KMS-11 (cell line): ENCODE measurements at regions not wholly inside any gene's neighbourhood (a gene's known extent, or its start where the extent isn't known, plus 50 kb on each side); places are given as distances from the start of the nearest gene placed in this dataset.

Source experiments
- H2AFZ ChIP-seq: fragments of 200-600 bp; sonication (generic); 2 replicates; pipeline ENCODE4 v1.6.1; 2016; ENCODE audit warnings: antibody characterized with exemption, mixed run types, low read depth
- H3K27ac ChIP-seq: fragments of 200-600 bp; sonication (generic); 2 replicates; pipeline ENCODE4 v1.6.1; 2016; ENCODE audit warnings: mild to moderate bottlenecking, mixed run types
- H3K27me3 ChIP-seq: fragments of 200-600 bp; sonication (generic); 2 replicates; pipeline ENCODE4 v1.6.1; 2017; ENCODE audit warnings: mild to moderate bottlenecking, low read depth, mixed run types, moderate library complexity; ENCODE audit not compliant: insufficient read depth
- H3K36me3 ChIP-seq: fragments of 200-600 bp; sonication (generic); 2 replicates; pipeline ENCODE4 v1.6.1; 2017; ENCODE audit warnings: mild to moderate bottlenecking, mixed run types; ENCODE audit not compliant: insufficient read depth
- H3K4me1 ChIP-seq: fragments of 200-600 bp; sonication (generic); 2 replicates; pipeline ENCODE4 v1.6.1; 2016; ENCODE audit warnings: mild to moderate bottlenecking, low read depth, mixed run types; ENCODE audit not compliant: poor library complexity, severe bottlenecking
- H3K4me2 ChIP-seq: fragments of 200-600 bp; sonication (generic); 2 replicates; pipeline ENCODE4 v1.7.0; 2016; ENCODE audit warnings: mild to moderate bottlenecking, mixed run types
- H3K4me3 ChIP-seq: fragments of 200-600 bp; sonication (generic); IDR thresholded peaks from 2 replicates; pipeline ENCODE4 v1.6.1; 2017; ENCODE audit warnings: low read depth, low read length, mixed read lengths; ENCODE audit not compliant: insufficient read depth
- H3K79me2 ChIP-seq: fragments of 200-600 bp; sonication (generic); 2 replicates; pipeline ENCODE4 v1.6.1; 2016; ENCODE audit warnings: low read depth, mixed run types; ENCODE audit not compliant: insufficient read depth
- H3K9ac ChIP-seq: fragments of 200-600 bp; sonication (generic); 2 replicates; pipeline ENCODE4 v1.6.1; 2016; ENCODE audit warnings: mild to moderate bottlenecking, mixed run types
- H4K20me1 ChIP-seq: fragments of 200-600 bp; sonication (generic); 2 replicates; pipeline ENCODE4 v1.6.1; 2016; ENCODE audit warnings: mild to moderate bottlenecking, mixed run types; ENCODE audit not compliant: insufficient read depth
- CTCF ChIP-seq: fragments of 200-600 bp; sonication (generic); conservative IDR thresholded peaks from 2 replicates; pipeline ENCODE4 v1.6.1; 2017; ENCODE audit warnings: low read depth, mild to moderate bottlenecking, antibody characterized with exemption, low read length, moderate library complexity, mixed read lengths

GRCh38 chr2:35099342-35099741 lies 1256.2 kb upstream of the CRIM1 start:
- no peak overlapping the region for H3K4me3 ChIP-seq
- H3K36me3 ChIP-seq, result no peaks in the 10 kb centered on the region
- no peak for TF ChIP-seq CTCF
- no peak overlapping the region for H2AFZ ChIP-seq
- H3K27ac ChIP-seq, result no peak overlapping the region
- no peaks in the 10 kb centered on the region for H4K20me1 ChIP-seq
- H3K9ac ChIP-seq, result no peak overlapping the region
- H3K79me2 ChIP-seq, result no peaks in the 10 kb centered on the region
- H3K4me2 ChIP-seq, result no peak overlapping the region
- no peaks in the 10 kb centered on the region for H3K27me3 ChIP-seq
- H3K4me1 ChIP-seq, result peaks cover 4% of the 10 kb centered on the region

GRCh38 chr2:35082072-35082471 lies 1273.5 kb upstream of the CRIM1 start:
- Histone ChIP-seq H3K27me3 (no peaks in the 10 kb centered on the region), H3K36me3 (no peaks in the 10 kb centered on the region), H4K20me1 (no peaks in the 10 kb centered on the region), H3K4me3 (no peak overlapping the region), H3K4me2 (no peak overlapping the region), H3K27ac (no peak overlapping the region), H2AFZ (no peak overlapping the region), H3K4me1 (no peaks in the 10 kb centered on the region), H3K9ac (no peak overlapping the region), H3K79me2 (no peaks in the 10 kb centered on the region)
- no peak for TF ChIP-seq CTCF

- Histone ChIP-seq H3K4me1 (no peaks in the 10 kb centered on the region), H3K9ac (no peak overlapping the region), H3K4me3 (no peak overlapping the region), H3K4me2 (no peak overlapping the region), H4K20me1 (no peaks in the 10 kb centered on the region), H3K27me3 (no peaks in the 10 kb centered on the region), H3K27ac (no peak overlapping the region), H3K36me3 (no peaks in the 10 kb centered on the region), H2AFZ (no peak overlapping the region), H3K79me2 (no peaks in the 10 kb centered on the region)
- TF ChIP-seq CTCF, result no peak
Observed at GRCh38 chr2:35081622-35082015, 1274.0 kb upstream of the CRIM1 start.

- H3K36me3 ChIP-seq, result no peaks in the 10 kb centered on the region
- H3K27me3 ChIP-seq, result no peaks in the 10 kb centered on the region
- no peak overlapping the region for H3K4me3 ChIP-seq
- no peak overlapping the region for H2AFZ ChIP-seq
- H4K20me1 ChIP-seq, result no peaks in the 10 kb centered on the region
- no peak overlapping the region for H3K9ac ChIP-seq
- H3K27ac ChIP-seq, result no peak overlapping the region
- H3K4me1 ChIP-seq, result no peaks in the 10 kb centered on the region
- no peak overlapping the region for H3K4me2 ChIP-seq
- no peaks in the 10 kb centered on the region for H3K79me2 ChIP-seq
- no peak for TF ChIP-seq CTCF
Observed at GRCh38 chr2:35081001-35081621, 1274.5 kb upstream of the CRIM1 start.
